Stimulated activated memory B cell treated with anti-CD40 and anti-IgM and Interleukin-4, amounts not matched to agents 10 μg/mL and 1 μg/mL and 100 μg/mL, for 72 hours (primary cell): ENCODE measurements at regions not wholly inside any gene's neighbourhood (a gene's known extent, or its start where the extent isn't known, plus 50 kb on each side); places are given as distances from the start of the nearest gene placed in this dataset.

Experiments
- ATAC-seq: fragments of 150-1000 bp; cut with Tn5 transposase; 2 replicates; pipeline ENCODE4 v1.10.0; 2021
- H3K27ac Mint-ChIP-seq: one replicate; pipeline ENCODE4 v1.8.0; 2022; ENCODE audit warnings: mild to moderate bottlenecking, mixed read lengths
- H3K27me3 Mint-ChIP-seq: one replicate; pipeline ENCODE4 v1.8.0; 2022; ENCODE audit warnings: mixed read lengths
- H3K36me3 Mint-ChIP-seq: one replicate; pipeline ENCODE4 v1.8.0; 2022; ENCODE audit warnings: mixed read lengths
- H3K4me1 Mint-ChIP-seq: one replicate; pipeline ENCODE4 v1.8.0; 2022; ENCODE audit warnings: mixed read lengths
- H3K4me3 Mint-ChIP-seq: one replicate; pipeline ENCODE4 v1.8.0; 2022; ENCODE audit warnings: mild to moderate bottlenecking, moderate library complexity, mixed read lengths
- H3K9me3 Mint-ChIP-seq: one replicate; pipeline ENCODE4 v1.8.0; 2022; ENCODE audit warnings: mixed read lengths

GRCh38 chr7:8908889-8909288 lies 475.5 kb downstream of the NXPH1 start:
- no peaks in the 10 kb centered on the region for H3K4me1 Mint-ChIP-seq
- ATAC-seq = no peak
- H3K4me3 Mint-ChIP-seq = no peak overlapping the region
- no peaks in the 10 kb centered on the region for H3K36me3 Mint-ChIP-seq
- no peak overlapping the region for H3K27ac Mint-ChIP-seq
- H3K27me3 Mint-ChIP-seq = no peaks in the 10 kb centered on the region
- no peaks in the 10 kb centered on the region for H3K9me3 Mint-ChIP-seq

- Mint-ChIP-seq H3K4me3 (no peak overlapping the region), H3K27ac (no peak overlapping the region), H3K27me3 (no peaks in the 10 kb centered on the region), H3K36me3 (no peaks in the 10 kb centered on the region), H3K4me1 (no peaks in the 10 kb centered on the region), H3K9me3 (no peaks in the 10 kb centered on the region)
- ATAC-seq = no peak
Observed at GRCh38 chr7:8913682-8914081, 480.3 kb downstream of the NXPH1 start.

GRCh38 chr7:8921807-8922206 lies 488.4 kb downstream of the NXPH1 start:
- no peaks in the 10 kb centered on the region for H3K36me3 Mint-ChIP-seq
- H3K4me1 Mint-ChIP-seq = no peaks in the 10 kb centered on the region
- ATAC-seq = no peak
- H3K27me3 Mint-ChIP-seq = no peaks in the 10 kb centered on the region
- peaks cover 2% of the 10 kb centered on the region for H3K9me3 Mint-ChIP-seq
- H3K27ac Mint-ChIP-seq = no peak overlapping the region
- H3K4me3 Mint-ChIP-seq = no peak overlapping the region

GRCh38 chr7:8922726-8923125 lies 489.3 kb downstream of the NXPH1 start:
- Mint-ChIP-seq H3K27me3 (no peaks in the 10 kb centered on the region), H3K27ac (no peak overlapping the region), H3K4me1 (no peaks in the 10 kb centered on the region), H3K4me3 (no peak overlapping the region), H3K9me3 (peaks cover 2% of the 10 kb centered on the region), H3K36me3 (no peaks in the 10 kb centered on the region)
- ATAC-seq = no peak

- Mint-ChIP-seq H3K4me1 (no peaks in the 10 kb centered on the region), H3K27ac (no peak overlapping the region), H3K9me3 (peaks cover 2% of the 10 kb centered on the region), H3K36me3 (no peaks in the 10 kb centered on the region), H3K4me3 (no peak overlapping the region), H3K27me3 (no peaks in the 10 kb centered on the region)
- no peak for ATAC-seq
Observed at GRCh38 chr7:8923164-8923806, 489.9 kb downstream of the NXPH1 start.

GRCh38 chr7:8931906-8932646 lies 498.7 kb downstream of the NXPH1 start:
- H3K9me3 Mint-ChIP-seq = peaks cover 2% of the 10 kb centered on the region
- no peak for ATAC-seq
- no peaks in the 10 kb centered on the region for H3K27me3 Mint-ChIP-seq
- H3K4me3 Mint-ChIP-seq = no peak overlapping the region
- no peaks in the 10 kb centered on the region for H3K36me3 Mint-ChIP-seq
- H3K4me1 Mint-ChIP-seq = no peaks in the 10 kb centered on the region
- H3K27ac Mint-ChIP-seq = no peak overlapping the region

- H3K36me3 Mint-ChIP-seq = no peaks in the 10 kb centered on the region
- no peak for ATAC-seq
- H3K4me1 Mint-ChIP-seq = no peaks in the 10 kb centered on the region
- H3K27ac Mint-ChIP-seq = no peak overlapping the region
- H3K4me3 Mint-ChIP-seq = no peak overlapping the region
- peaks cover 2% of the 10 kb centered on the region for H3K9me3 Mint-ChIP-seq
- no peaks in the 10 kb centered on the region for H3K27me3 Mint-ChIP-seq
Observed at GRCh38 chr7:8932751-8933150, 499.3 kb downstream of the NXPH1 start.

GRCh38 chr7:8937204-8937603 lies 503.8 kb downstream of the NXPH1 start:
- H3K36me3 Mint-ChIP-seq = no peaks in the 10 kb centered on the region
- H3K4me1 Mint-ChIP-seq = no peaks in the 10 kb centered on the region
- no peaks in the 10 kb centered on the region for H3K27me3 Mint-ChIP-seq
- no peak overlapping the region for H3K4me3 Mint-ChIP-seq
- no peak for ATAC-seq
- H3K9me3 Mint-ChIP-seq = peaks cover 6% of the 10 kb centered on the region
- no peak overlapping the region for H3K27ac Mint-ChIP-seq

- H3K9me3 Mint-ChIP-seq = peaks cover 9% of the 10 kb centered on the region
- H3K4me1 Mint-ChIP-seq = no peaks in the 10 kb centered on the region
- H3K27ac Mint-ChIP-seq = no peak overlapping the region
- H3K36me3 Mint-ChIP-seq = no peaks in the 10 kb centered on the region
- H3K27me3 Mint-ChIP-seq = no peaks in the 10 kb centered on the region
- no peak for ATAC-seq
- H3K4me3 Mint-ChIP-seq = no peak overlapping the region
Observed at GRCh38 chr7:8938044-8938805, 504.8 kb downstream of the NXPH1 start.

- Mint-ChIP-seq H3K27ac (no peak overlapping the region), H3K27me3 (no peaks in the 10 kb centered on the region), H3K4me3 (no peak overlapping the region), H3K36me3 (no peaks in the 10 kb centered on the region), H3K4me1 (no peaks in the 10 kb centered on the region), H3K9me3 (peaks cover 6% of the 10 kb centered on the region)
- ATAC-seq = no peak
Observed at GRCh38 chr7:8939446-8939845, 506.0 kb downstream of the NXPH1 start.

- Mint-ChIP-seq H3K27me3 (no peaks in the 10 kb centered on the region), H3K4me1 (no peaks in the 10 kb centered on the region), H3K36me3 (no peaks in the 10 kb centered on the region), H3K4me3 (no peak overlapping the region), H3K27ac (no peak overlapping the region), H3K9me3 (peaks cover 3% of the 10 kb centered on the region)
- no peak for ATAC-seq
Observed at GRCh38 chr7:8963722-8964121, 530.3 kb downstream of the NXPH1 start.

GRCh38 chr7:8965177-8965576 lies 531.8 kb downstream of the NXPH1 start:
- Mint-ChIP-seq H3K27me3 (no peaks in the 10 kb centered on the region), H3K36me3 (no peaks in the 10 kb centered on the region), H3K9me3 (peaks cover 3% of the 10 kb centered on the region), H3K4me1 (no peaks in the 10 kb centered on the region), H3K27ac (no peak overlapping the region), H3K4me3 (no peak overlapping the region)
- no peak for ATAC-seq

- Mint-ChIP-seq H3K27ac (no peak overlapping the region), H3K36me3 (no peaks in the 10 kb centered on the region), H3K9me3 (peaks cover 3% of the 10 kb centered on the region), H3K27me3 (no peaks in the 10 kb centered on the region), H3K4me1 (no peaks in the 10 kb centered on the region), H3K4me3 (no peak overlapping the region)
- no peak for ATAC-seq
Observed at GRCh38 chr7:8973601-8974000, 540.2 kb downstream of the NXPH1 start.

GRCh38 chr7:8975681-8976080 lies 542.3 kb downstream of the NXPH1 start:
- Mint-ChIP-seq H3K36me3 (no peaks in the 10 kb centered on the region), H3K4me1 (no peaks in the 10 kb centered on the region), H3K9me3 (peaks cover 3% of the 10 kb centered on the region), H3K27me3 (no peaks in the 10 kb centered on the region), H3K27ac (no peak overlapping the region), H3K4me3 (no peak overlapping the region)
- no peak for ATAC-seq

- Mint-ChIP-seq H3K27me3 (no peaks in the 10 kb centered on the region), H3K4me3 (no peak overlapping the region), H3K27ac (no peak overlapping the region), H3K4me1 (no peaks in the 10 kb centered on the region), H3K36me3 (no peaks in the 10 kb centered on the region), H3K9me3 (peaks cover 5% of the 10 kb centered on the region)
- ATAC-seq = no peak
Observed at GRCh38 chr7:8982338-8982992, 549.1 kb downstream of the NXPH1 start.
